ENCODE measurements at regions not wholly inside any gene's neighbourhood (a gene's known extent, or its start where the extent isn't known, plus 50 kb on each side); places are given as distances from the start of the nearest gene placed in this dataset.

- FAIRE-seq = no peak
These were observed 97.6 kb downstream of the FAT3 start for GRCh38 chr11:92322225-92322624.

GRCh38 chr11:92324890-92325289, 100.3 kb downstream of the FAT3 start:
- FAIRE-seq = no peak

GRCh38 chr11:92325416-92325815, 100.8 kb downstream of the FAT3 start:
- no peak for FAIRE-seq

GRCh38 chr11:92329137-92329536, 104.5 kb downstream of the FAT3 start:
- FAIRE-seq = no peak

- no peak for FAIRE-seq
These were observed 105.0 kb downstream of the FAT3 start for GRCh38 chr11:92329646-92330045.

- FAIRE-seq = no peak
These were observed 105.5 kb downstream of the FAT3 start for GRCh38 chr11:92330114-92330513.

- FAIRE-seq = no peak
These were observed 108.4 kb downstream of the FAT3 start for GRCh38 chr11:92332986-92333385.

GRCh38 chr11:92340839-92341238, 116.2 kb downstream of the FAT3 start:
- no peak for FAIRE-seq

GRCh38 chr11:92342034-92342720, 117.6 kb downstream of the FAT3 start:
- no peak for FAIRE-seq

GRCh38 chr11:92342886-92343285, 118.3 kb downstream of the FAT3 start:
- FAIRE-seq = no peak

- no peak for FAIRE-seq
These were observed 121.6 kb downstream of the FAT3 start for GRCh38 chr11:92346220-92346619.

GRCh38 chr11:92347454-92347853, 122.8 kb downstream of the FAT3 start:
- no peak for FAIRE-seq

- FAIRE-seq = no peak
These were observed 125.0 kb downstream of the FAT3 start for GRCh38 chr11:92349486-92350156.

GRCh38 chr11:92357344-92357743, 132.7 kb downstream of the FAT3 start:
- FAIRE-seq = no peak

- FAIRE-seq = no peak
These were observed 133.2 kb downstream of the FAT3 start for GRCh38 chr11:92357841-92358240.

- FAIRE-seq = no peak
These were observed 136.9 kb downstream of the FAT3 start for GRCh38 chr11:92361551-92361950.

GRCh38 chr11:92362989-92363388, 138.4 kb downstream of the FAT3 start:
- no peak for FAIRE-seq

GRCh38 chr11:92364177-92364576, 139.6 kb downstream of the FAT3 start:
- FAIRE-seq = no peak

GRCh38 chr11:92376146-92376599, 151.6 kb downstream of the FAT3 start:
- FAIRE-seq = no peak

- FAIRE-seq = no peak
These were observed 152.1 kb downstream of the FAT3 start for GRCh38 chr11:92376680-92377079.

GRCh38 chr11:92380882-92381281, 156.3 kb downstream of the FAT3 start:
- no peak for FAIRE-seq

- no peak for FAIRE-seq
These were observed 157.7 kb downstream of the FAT3 start for GRCh38 chr11:92382311-92382710.

GRCh38 chr11:92383430-92383829, 158.8 kb downstream of the FAT3 start:
- no peak for FAIRE-seq

GRCh38 chr11:92384358-92384757, 159.7 kb downstream of the FAT3 start:
- no peak for FAIRE-seq

- no peak for FAIRE-seq
These were observed 160.2 kb downstream of the FAT3 start for GRCh38 chr11:92384802-92385201.
